A204.1 (cell line): ENCODE measurements at regions not wholly inside any gene's neighbourhood (a gene's known extent, or its start where the extent isn't known, plus 50 kb on each side); places are given as distances from the start of the nearest gene placed in this dataset.

Experiments used
- FAIRE-seq: peaks from 2 replicates; lab custom pipeline; 2012; peaks lifted over from hg19 to GRCh38; lab: Jason Lieb, UNC

- FAIRE-seq = no peak
Measured at GRCh38 chr10:6920072-6921019, 340.3 kb upstream of the PRKCQ start.

- FAIRE-seq = no peak
Measured at GRCh38 chr10:6919077-6919476, 339.0 kb upstream of the PRKCQ start.

- no peak for FAIRE-seq
Measured at GRCh38 chr10:6918305-6918704, 338.2 kb upstream of the PRKCQ start.

- no peak for FAIRE-seq
Measured at GRCh38 chr10:6917125-6917524, 337.0 kb upstream of the PRKCQ start.

- FAIRE-seq = no peak
Measured at GRCh38 chr10:6916601-6917000, 336.5 kb upstream of the PRKCQ start.

- FAIRE-seq = no peak
Measured at GRCh38 chr10:6915307-6915706, 335.2 kb upstream of the PRKCQ start.

- FAIRE-seq = no peak
Measured at GRCh38 chr10:6912929-6913328, 332.9 kb upstream of the PRKCQ start.

GRCh38 chr10:6912424-6912823, 332.3 kb upstream of the PRKCQ start:
- no peak for FAIRE-seq

GRCh38 chr10:6912021-6912420, 331.9 kb upstream of the PRKCQ start:
- no peak for FAIRE-seq

GRCh38 chr10:6909905-6910560, 330.0 kb upstream of the PRKCQ start:
- no peak for FAIRE-seq

GRCh38 chr10:6907877-6908530, 327.9 kb upstream of the PRKCQ start:
- no peak for FAIRE-seq

- no peak for FAIRE-seq
Measured at GRCh38 chr10:6894405-6894804, 314.3 kb upstream of the PRKCQ start.

- FAIRE-seq = no peak
Measured at GRCh38 chr10:6892864-6893263, 312.8 kb upstream of the PRKCQ start.

GRCh38 chr10:6891924-6892323, 311.8 kb upstream of the PRKCQ start:
- FAIRE-seq = no peak

- no peak for FAIRE-seq
Measured at GRCh38 chr10:6889718-6890117, 309.6 kb upstream of the PRKCQ start.

- FAIRE-seq = no peak
Measured at GRCh38 chr10:6888434-6888833, 308.4 kb upstream of the PRKCQ start.

GRCh38 chr10:6885284-6885683, 305.2 kb upstream of the PRKCQ start:
- FAIRE-seq = no peak

GRCh38 chr10:6881987-6882386, 301.9 kb upstream of the PRKCQ start:
- no peak for FAIRE-seq

GRCh38 chr10:6877722-6878392, 297.8 kb upstream of the PRKCQ start:
- no peak for FAIRE-seq

GRCh38 chr10:6877336-6877721, 297.3 kb upstream of the PRKCQ start:
- no peak for FAIRE-seq

- FAIRE-seq = no peak
Measured at GRCh38 chr10:6875269-6875865, 295.3 kb upstream of the PRKCQ start.

- no peak for FAIRE-seq
Measured at GRCh38 chr10:6871128-6871527, 291.1 kb upstream of the PRKCQ start.
